ENCODE measurements at regions not wholly inside any gene's neighbourhood (a gene's known extent, or its start where the extent isn't known, plus 50 kb on each side); places are given as distances from the start of the nearest gene placed in this dataset.
"Not testable (repeated sequence)": the region's sequence is repeated elsewhere in the genome, so short reads cannot be mapped to it uniquely, and the experiment has no call there.

GRCh38 chr4:141464366-141464765 lies 172.0 kb upstream of the IL15 start:
- no peak for DNase-seq

GRCh38 chr4:141465171-141465570 lies 171.2 kb upstream of the IL15 start:
- DNase-seq: no peak

GRCh38 chr4:141467225-141467624 lies 169.2 kb upstream of the IL15 start:
- no peak for DNase-seq

DNA sequence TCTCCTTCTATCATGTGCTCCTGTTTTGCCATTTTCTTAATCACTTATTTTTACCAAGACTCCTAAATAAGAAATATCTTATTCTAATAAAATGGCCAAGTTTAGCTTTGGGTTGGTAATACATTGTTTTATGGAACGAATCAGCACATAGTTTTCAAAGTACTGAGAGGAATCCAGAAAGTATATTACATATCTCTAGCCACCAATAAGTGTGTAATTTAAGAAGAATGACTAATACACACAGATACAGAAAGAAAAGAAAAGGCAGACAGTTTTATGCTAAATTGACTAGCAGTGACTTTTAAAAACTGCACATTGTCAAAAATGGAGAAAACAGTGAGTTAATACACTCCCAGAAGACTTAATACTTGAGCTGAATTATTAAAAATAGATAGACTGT lies 167.0 kb upstream of the IL15 start:
- no peak for DNase-seq

GRCh38 chr4:141473026-141473540 lies 163.3 kb upstream of the IL15 start:
- DNase-seq: no peak

- DNase-seq: no peak
These were observed 162.4 kb upstream of the IL15 start for GRCh38 chr4:141473952-141474351.

- DNase-seq: no peak
These were observed 155.4 kb upstream of the IL15 start for GRCh38 chr4:141480950-141481349.

DNA sequence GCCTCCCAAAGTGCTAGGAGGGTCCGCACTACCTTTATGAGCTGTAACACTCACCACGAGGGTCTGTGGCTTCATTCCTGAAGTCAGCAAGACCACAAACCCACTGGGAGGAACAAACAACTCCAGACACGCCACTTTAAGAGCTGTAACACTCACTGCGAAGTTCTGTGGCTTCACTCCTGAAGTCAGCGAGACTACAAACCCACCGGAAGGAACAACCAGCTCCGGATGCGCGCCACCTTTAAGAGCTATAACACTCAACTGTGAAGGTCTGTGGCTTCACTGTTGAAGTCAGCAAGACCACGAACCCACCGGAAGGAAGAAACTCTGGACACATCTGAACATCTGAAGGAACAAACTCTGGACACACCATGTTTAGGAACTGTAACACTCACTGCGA lies 152.1 kb upstream of the IL15 start:
- DNase-seq: not testable (repeated sequence)

DNA sequence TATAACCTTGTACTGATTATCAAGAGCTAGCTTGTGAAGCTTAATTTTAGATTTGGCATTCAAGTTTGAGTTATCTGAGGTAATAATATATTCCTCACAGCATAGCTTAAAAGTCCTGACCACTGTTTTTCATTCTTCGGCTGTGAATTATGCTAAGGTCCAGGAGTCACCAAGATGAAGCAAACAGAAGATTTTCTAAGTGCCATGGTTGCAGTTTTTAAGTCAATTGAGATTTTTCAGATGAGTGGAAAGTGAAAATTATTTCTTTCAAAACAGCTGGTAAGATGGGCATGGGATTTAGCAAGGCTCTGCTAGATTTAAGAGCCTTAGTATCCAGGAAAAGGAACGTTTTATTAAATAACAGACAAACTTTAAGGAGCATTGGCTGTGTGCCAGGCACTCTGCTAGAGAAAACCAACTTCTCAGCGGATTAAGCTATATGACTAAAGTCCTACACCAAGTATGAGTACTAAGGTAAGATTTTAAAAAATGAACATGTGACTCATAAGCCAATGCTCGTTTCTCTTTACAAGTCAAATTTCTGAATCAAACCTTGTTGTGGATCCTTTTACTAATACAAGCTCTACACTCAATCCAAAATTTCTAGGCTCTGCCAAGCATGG lies 149.9 kb upstream of the IL15 start:
- DNase-seq: no peak

DNA sequence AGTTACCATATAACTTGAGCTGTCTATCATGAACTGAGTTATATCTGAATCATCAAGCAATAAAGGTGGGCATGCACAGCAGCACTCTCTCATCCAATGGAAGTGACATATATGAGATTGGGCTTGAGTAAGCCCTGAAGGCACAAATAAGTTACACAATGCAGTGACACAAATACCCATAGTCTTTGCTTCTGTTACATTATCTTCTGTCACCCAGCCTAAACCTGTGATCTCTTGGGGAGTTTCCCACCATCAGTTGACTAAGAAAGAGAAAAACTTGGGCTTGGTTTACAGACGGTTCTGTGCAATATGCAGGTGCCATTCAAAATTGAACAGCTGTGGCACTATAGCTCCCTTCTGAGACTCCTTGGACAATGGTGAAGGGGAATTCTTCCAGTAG lies 138.8 kb upstream of the IL15 start:
- DNase-seq: no peak

DNA sequence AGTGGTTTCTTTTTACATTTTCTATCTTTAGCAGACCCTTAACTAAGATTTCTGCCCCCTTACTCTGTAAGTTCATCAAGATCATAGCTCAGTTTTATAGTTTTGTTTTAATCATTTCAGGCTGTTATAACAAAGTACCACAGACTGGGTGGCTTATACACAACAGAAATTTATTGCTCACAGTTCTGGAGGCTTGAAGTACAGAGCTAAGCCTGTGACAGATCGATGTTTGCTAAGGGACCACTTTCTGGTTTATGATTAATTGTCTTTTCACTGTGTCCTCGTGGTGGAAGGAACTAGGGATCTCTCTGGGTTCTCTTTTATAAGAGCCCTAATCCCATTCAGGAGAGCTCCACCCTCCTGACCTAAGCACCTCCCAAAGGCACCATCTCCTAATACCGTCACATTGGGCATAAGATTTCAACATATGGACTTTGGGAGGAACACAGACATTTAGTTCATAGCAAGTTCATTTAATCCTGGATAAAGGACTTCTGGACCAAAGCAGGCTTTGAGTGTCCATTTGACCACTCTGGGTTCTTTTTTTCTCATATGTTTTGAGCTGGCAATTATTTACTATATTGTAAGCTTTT lies 137.0 kb upstream of the IL15 start:
- no peak for DNase-seq

GRCh38 chr4:141501395-141501794 lies 135.0 kb upstream of the IL15 start:
- no peak for DNase-seq

GRCh38 chr4:141501931-141502330 lies 134.5 kb upstream of the IL15 start:
- no peak for DNase-seq

- DNase-seq: no peak
These were observed 133.6 kb upstream of the IL15 start for GRCh38 chr4:141502755-141503154.

- DNase-seq: no peak
These were observed 133.1 kb upstream of the IL15 start for GRCh38 chr4:141503260-141503659.

DNA sequence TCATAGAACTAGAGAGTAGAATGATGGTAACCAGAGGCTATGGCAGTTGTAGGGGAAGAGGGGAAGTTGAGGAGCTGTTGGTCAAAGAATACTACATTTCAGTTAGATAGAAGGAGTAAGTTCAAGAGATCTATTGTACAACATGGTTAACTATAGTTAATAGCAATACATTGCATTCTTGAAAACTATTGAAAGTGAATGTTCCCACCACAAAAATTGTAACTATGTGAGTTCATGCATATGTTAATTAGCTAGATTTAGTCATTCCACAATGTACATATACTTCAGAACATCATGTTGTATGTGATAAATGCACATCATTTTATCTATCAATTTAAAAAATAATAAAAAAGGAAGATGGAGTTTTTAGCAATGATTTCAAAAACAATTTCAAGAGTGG lies 125.3 kb upstream of the IL15 start:
- DNase-seq: no peak

DNA sequence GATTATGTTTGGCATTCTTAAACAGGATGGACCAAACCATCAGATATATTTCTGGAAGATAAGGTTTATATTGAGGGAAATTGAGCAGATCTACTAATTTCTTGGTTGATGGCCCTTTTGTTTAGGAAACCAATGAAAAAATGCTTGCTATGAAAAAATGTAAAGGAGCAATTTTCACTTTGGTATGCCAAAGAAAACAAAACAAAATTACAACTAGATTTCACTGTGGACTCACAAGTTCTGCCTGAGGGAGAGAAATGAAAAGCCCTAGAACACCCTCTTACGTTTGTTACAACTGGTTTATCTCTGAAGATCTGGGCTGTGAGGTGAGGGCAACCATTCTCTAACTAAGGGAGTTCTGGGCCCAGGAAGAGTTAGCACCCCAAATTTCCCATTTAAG lies 122.5 kb upstream of the IL15 start:
- no peak for DNase-seq

DNA sequence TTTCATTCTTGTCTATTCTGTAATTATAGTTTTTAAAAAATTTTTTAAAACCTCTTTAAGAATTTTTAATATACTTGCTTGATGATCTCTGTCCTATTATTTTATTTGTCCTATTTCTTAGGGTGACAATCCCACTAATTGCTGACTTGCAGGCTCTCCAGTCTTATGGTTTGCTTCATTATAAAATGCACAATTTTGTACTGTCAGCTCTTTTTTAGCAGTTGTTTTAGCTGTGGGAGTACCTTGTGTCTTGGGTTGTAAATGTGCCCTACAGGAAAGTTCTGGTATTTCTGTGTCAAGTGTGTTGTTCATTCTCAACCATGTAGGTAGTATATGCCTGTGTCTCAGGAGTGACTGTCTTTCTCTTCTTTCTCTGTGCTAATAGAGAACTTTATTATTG lies 118.2 kb upstream of the IL15 start:
- no peak for DNase-seq

DNA sequence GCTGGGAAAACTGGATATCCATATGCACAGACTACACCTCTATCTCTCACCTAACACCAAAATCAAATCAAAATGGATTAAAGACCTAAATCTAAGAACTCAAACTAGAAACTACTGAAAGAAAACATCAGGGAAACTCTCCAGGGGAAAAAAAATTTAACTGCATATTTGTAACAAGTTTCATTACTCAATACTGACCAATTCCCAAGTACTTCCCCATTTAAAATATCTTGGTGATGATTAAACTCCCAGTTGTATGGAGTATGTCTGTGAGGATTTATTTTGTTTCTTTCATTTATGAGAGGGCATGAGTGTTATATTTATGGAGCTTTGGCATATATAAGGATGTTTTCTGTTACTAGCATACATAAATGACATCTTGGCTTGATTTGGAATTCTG lies 112.3 kb upstream of the IL15 start:
- DNase-seq: no peak

DNA sequence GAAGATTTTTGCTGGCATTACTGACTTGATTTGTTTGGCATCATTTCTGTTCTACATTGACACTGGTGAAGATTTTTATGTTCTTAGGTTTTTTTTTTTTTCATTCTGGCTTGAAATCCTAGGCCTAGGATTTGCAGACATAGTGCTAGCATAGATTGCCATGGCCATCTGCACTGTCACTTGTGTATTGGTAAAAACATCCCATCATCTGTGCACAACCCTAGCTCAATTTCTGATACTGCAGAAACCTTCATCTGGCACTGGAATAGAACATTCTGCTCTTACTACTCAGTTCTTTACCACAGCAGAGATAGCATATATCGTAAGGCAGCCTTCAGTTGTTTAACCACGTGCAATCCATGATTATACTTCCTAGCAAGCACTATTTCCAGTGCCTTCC lies 111.5 kb upstream of the IL15 start:
- no peak for DNase-seq

DNA sequence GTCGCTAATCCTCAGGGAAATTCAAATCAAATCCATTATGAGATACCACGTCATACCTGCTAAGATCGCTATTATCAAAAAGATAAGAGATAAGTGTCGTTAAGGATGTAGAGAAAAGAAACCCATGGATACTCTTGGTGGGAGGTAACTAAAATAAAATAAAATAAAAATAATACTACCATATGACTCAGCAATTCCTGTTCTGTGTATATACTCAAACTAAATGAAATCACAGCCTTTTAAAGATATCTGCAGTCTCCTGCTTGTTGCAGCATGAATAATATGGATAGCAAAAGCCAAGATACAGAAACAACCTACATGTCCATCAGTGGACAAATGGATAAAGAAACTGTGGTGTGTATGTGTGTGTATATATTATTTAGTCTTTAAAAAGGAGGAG lies 105.8 kb upstream of the IL15 start:
- no peak for DNase-seq

DNA sequence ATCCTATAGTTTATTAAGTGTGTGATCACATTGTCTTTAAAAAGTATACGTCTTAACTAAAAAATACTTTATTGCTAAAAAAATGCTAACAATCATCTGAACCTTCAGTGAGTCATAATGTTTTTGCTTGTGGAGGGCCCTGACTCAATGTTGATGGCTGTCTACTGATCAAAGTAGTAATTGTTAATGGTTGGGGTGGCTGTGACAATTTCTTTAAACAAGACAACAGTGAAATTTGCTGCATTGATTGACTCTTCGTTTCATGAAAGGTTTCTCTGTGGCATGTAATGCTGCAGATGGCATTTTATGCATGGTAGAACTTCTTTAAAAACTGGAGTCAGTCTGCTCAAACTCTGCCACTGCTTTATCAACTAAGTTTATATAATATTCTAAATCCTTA lies 101.4 kb upstream of the IL15 start:
- DNase-seq: no peak

- no peak for DNase-seq
These were observed 98.4 kb upstream of the IL15 start for GRCh38 chr4:141538001-141538400.

DNA sequence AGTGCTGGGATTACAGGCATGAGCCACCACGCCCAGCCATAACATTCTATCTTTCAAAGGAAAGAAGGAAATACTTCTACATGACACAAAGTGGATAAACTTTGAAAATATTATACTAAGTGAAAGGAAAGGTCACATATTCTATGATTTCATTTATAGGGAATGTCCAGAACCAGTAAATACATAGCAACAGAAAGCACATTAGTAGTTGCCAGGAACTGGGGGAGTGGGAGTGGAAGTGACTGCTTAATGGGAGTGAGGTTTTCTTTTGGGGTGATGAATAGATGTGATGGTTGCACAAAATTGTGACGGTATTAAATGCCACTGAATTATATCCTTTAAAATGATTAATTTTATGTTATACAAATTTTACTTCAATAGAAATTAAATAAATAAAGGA lies 95.7 kb upstream of the IL15 start:
- no peak for DNase-seq

DNA sequence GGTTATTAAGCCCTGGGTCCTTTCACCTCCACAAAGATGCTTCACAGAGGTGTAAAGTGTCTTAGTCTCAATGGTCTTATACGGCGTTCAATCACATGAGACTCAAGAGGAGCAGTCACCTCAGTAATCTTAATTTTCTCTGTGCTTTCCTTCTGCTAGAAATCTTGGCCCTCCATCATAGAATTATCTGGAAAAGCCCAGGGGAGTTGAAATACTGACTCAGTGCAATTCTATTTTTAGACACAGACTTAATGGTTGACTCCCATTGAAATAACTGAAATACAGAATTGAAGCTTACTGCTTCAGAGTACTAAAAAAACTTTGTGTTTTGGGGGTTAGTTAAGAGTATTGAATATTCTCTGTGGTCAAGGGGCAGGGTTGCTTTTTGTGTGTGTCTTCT lies 94.5 kb upstream of the IL15 start:
- no peak for DNase-seq
